Effector CD4-positive, alpha-beta T cell (primary cell): ENCODE measurements at regions not wholly inside any gene's neighbourhood (a gene's known extent, or its start where the extent isn't known, plus 50 kb on each side); places are given as distances from the start of the nearest gene placed in this dataset.

Experiments
- DNase-seq: peaks from one replicate; pipeline ENCODE4 v3.0.0-alpha.2; 2020

- DNase-seq, result no peak
These were observed 378.0 kb upstream of the SEMA3D start for GRCh38 chr7:85564861-85565260.

- no peak for DNase-seq
These were observed 374.9 kb upstream of the SEMA3D start for GRCh38 chr7:85561706-85562105.

DNA sequence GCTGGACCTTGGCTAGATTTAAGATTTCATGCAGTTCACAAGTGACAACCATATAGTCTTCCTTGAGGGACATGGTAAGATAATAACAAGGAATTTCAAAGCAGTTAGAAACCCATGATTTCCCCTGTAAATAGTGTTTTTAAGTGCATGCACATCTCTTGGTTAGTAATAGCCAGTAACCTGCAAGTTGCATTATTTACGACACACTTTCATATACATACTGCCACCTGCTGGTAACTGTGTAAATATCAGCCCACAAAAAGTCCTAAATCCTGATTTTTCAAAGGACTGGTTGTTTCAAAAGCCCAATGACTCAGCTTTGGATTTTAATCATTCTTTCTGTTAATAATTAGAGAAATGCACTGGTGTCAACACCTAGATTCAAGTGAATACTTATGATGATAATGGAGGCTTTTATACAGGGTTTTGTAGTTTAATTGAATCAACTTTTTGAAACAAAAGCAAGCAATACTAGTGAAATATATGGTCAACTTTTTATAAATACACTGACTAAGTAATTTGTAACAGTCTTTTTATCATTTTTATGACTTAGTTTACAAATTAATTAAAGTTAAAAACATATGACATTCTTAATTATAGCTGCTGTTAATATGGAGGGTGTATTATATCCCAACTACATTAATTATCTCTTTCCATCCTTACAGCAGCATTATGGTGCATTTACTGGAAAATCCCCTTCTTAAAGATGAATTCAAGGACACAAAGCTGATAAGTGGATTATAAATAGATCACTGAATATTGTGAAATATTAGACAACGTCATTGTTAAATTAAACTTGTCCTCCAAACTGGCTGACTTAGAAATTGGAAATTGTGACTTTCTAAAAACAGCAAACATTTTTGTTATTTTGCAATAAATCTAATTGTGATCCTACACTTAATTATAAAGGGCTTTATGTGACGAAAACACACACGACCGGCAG, 367.7 kb upstream of the SEMA3D start:
- DNase-seq, result no peak

- no peak for DNase-seq
These were observed 349.3 kb upstream of the SEMA3D start for GRCh38 chr7:85535974-85536729.

- DNase-seq, result no peak
These were observed 343.0 kb upstream of the SEMA3D start for GRCh38 chr7:85529831-85530230.

- no peak for DNase-seq
These were observed 342.3 kb upstream of the SEMA3D start for GRCh38 chr7:85529201-85529600.

- DNase-seq, result no peak
These were observed 341.7 kb upstream of the SEMA3D start for GRCh38 chr7:85528581-85528980.

- DNase-seq, result no peak
These were observed 338.8 kb upstream of the SEMA3D start for GRCh38 chr7:85525676-85526075.

- DNase-seq, result no peak
These were observed 335.2 kb upstream of the SEMA3D start for GRCh38 chr7:85522070-85522469.

- no peak for DNase-seq
These were observed 334.3 kb upstream of the SEMA3D start for GRCh38 chr7:85521108-85521694.

- DNase-seq, result no peak
These were observed 333.3 kb upstream of the SEMA3D start for GRCh38 chr7:85520175-85520574.

GRCh38 chr7:85516675-85517074, 329.8 kb upstream of the SEMA3D start:
- no peak for DNase-seq

DNA sequence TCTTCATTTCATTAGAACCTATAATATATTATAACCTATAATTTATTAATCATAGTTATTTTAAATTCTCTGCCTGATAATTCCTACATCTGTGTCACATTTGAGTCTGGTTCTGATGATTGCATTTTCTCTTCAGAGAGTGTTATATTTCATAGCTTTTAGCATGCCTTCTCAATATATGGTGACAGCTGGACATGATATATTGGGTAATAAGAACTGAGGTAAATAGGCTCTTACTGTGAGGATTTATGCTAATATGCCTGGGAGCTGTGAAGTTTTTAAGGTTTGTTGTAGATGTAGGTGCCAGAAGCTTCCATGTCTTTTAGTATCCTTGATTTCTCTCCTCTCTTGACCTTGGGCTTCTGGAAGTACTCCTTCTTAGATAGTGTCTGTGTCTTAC, 325.9 kb upstream of the SEMA3D start:
- DNase-seq, result no peak

- no peak for DNase-seq
These were observed 323.4 kb upstream of the SEMA3D start for GRCh38 chr7:85510287-85510686.

DNA sequence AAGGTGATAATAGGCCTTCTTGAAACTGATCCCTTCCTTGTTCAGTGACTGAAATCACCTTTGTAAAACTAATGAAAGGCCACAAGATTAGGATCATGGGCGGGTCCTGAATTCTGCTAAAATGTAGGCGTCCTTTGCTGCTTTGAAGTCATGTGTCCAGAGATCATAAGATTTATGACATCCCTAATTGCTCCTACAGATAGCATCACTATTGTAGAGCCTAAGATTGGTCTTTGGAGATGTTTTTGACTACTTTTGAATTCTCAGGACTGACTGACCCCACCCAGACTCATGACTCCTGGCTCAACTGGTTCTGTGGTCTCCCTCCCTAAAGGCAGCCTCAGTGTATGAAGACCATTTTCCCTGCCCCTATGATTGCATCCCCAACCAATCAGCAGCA, 322.6 kb upstream of the SEMA3D start:
- no peak for DNase-seq

DNA sequence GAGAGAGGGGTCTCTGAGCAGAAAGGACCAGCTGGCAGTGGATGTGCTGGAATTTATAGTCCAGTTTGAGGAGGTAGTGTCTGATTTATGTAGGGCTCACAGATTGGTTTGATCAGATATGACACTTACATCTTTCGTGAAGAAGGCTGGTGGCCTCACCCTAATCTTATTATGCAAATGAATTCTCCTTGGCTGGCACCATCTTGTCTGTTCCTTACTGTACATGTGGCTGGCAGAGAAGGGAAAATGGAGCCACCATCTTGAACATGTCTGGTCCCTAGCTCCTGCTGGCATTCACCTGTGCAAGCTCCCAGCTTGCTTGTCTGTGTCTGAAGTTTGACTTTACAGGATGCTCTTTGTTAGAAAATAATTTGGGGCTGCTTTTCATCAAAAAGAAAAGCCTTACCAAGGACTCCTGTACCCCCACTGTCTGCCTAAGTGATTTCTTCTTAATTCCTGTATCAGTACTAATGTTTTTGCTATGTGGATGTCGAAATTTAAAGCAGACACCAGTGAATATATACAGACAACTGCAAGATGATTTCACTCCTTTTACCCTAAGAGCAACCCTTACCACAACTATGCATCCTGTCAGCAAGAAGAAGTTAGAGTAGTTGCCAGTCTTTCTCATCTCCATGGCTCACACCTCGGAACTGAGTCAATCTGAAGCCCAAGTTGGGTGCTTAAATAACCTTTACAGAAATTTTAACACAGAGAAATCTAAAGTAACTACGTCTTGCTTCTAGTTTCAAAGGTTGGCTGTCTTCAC, 322.0 kb upstream of the SEMA3D start:
- DNase-seq, result no peak

GRCh38 chr7:85498031-85498430, 311.2 kb upstream of the SEMA3D start:
- DNase-seq, result no peak

GRCh38 chr7:85489498-85489897, 302.6 kb upstream of the SEMA3D start:
- no peak for DNase-seq

GRCh38 chr7:85488406-85488805, 301.6 kb upstream of the SEMA3D start:
- no peak for DNase-seq

DNA sequence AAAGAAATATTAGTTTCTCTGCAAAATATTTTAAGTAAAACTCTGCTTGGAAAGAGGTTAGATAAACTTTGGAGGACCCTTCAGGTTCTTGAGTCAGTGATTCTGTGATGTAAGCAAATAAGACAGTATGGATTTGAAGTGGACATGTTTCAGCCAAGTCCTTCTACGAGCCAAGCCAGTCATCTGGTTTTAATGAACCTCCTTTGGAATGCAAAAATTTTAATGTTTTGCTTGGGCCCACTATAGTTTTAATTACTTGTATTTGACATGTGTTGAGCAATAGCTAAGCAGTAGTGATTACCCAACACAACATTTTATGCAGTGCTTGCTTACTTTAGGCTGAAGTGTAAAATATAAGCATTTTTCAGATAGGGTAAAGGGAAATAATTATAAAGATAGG, 296.3 kb upstream of the SEMA3D start:
- no peak for DNase-seq

GRCh38 chr7:85480666-85481065, 293.8 kb upstream of the SEMA3D start:
- DNase-seq, result no peak

DNA sequence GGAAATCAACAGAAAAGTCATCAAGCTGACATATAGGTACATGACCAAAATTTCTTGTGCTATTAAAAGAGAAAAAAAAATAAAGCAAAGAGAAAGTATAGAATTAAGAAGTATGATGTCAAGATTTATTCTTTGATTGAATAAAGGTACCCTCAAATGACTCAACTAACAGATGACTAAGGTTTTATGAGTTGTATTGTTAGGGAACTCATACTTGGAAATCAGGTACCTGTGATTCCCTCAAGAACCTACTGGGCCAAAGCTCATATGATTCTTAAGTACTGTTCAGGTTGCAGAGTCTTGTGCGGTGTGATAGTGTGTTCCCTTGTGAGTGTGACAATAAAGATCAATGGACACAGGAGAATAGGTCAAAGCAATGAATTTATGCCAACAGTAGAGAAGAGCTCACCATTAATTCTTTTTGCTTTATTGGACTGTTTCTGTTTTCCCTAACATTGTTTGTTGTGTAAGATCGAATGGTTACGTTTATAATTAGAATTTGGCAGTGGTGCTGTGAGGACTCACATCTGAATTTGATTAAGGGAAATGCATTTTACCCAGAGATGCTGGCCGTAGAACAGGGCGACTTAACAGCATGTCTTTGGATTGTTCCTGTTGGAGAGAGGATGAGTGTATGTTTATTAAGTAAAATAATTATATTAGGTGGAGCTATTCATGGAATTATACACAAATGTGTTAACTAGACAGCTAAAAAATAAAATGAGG, 293.2 kb upstream of the SEMA3D start:
- no peak for DNase-seq
